ENCODE measurements at regions not wholly inside any gene's neighbourhood (a gene's known extent, or its start where the extent isn't known, plus 50 kb on each side); places are given as distances from the start of the nearest gene placed in this dataset.

DNA sequence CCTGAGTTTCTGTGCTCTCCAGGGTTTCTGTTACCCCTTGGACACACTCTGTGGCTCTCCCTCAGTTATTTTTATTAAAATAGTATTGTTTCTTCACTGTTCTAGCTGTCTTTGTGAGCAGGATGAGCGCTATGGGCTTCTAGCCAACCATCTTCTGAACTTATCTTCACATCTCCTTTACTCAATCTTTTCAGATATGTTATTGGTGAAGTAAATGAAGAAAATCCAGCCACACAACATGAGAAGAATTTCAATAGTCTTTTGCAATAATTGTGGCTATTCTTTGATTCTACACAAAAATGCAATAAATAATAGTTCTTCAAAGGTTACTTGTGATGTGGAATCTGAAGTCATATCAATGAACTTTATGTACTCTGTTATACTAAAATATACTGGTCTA is 80.3 kb upstream of the CAMK1G start:
- no peak for TF ChIP-seq CTCF (IDR thresholded peaks at IDR 0.05; ENCODE audit: insufficient read depth, missing control alignments)
- DNase-seq (ENCODE audit: insufficient read length, low spot score) (no peak), FAIRE-seq (no peak)

DNA sequence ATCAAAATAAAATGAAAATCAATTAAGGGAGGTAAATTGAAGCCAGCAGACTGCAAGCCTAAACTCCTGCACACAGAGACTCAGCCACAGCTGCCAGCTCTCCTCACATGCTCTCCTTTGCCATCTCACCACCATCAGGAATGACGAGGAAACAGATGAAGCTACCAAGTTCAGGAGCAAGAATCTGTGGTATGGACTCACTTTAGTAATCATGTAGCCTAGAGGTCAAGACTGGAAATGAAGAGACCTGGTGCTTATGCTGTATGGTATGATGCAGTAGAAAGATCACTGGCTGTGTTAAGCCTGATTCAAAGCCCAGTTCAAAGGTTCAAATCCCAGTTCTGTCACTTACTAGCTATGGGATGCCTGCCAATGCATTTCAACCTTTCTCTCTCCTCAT is 78.9 kb upstream of the CAMK1G start:
- DNase-seq (ENCODE audit: insufficient read length, low spot score) (no peak), FAIRE-seq (no peak)
- TF ChIP-seq CTCF (IDR thresholded peaks at IDR 0.05; ENCODE audit: insufficient read depth, missing control alignments), result no peak

DNA sequence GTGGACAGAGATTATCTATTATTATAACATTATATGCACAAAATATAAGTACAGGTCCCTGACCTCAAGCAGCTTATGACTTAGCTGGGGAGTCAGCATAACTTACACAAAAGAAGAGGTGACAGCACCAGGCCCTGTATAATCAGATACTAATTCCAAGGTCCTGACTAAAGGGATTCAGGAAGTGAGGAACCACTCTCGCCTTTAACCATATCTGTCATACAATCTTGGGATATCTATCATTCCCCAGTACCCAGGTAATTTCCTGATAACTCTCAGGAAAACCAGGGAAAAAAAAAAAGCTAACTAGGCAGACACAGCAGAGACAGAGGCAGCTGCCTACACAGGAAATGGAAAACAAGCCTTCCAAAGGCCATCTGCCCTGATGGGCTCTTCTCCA is 78.5 kb upstream of the CAMK1G start:
- DNase-seq (ENCODE audit: insufficient read length, low spot score) (no peak), FAIRE-seq (no peak)
- no peak for TF ChIP-seq CTCF (IDR thresholded peaks at IDR 0.05; ENCODE audit: insufficient read depth, missing control alignments)

DNA sequence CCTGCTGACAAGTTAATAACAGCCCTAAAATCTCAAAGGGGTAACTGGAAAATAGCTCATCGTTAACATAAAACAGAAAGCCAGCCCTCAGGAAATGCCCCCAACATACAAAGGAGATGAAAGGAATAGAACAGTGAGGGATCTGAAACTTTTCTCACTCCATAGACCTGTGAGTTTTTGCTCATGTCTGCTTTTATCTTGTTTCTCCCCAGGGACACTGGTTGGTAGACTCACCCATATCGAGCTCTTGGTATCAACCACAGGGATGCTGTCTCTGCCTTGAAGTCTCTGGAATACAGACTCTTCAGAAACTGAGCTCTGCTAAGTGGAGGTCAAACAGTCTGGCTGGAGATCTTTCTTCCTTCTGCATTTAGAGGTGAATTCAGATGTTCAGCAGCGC is 77.4 kb upstream of the CAMK1G start:
- DNase-seq (ENCODE audit: insufficient read length, low spot score), result no peak
- TF ChIP-seq CTCF (IDR thresholded peaks at IDR 0.05; ENCODE audit: insufficient read depth, missing control alignments), result no peak

GRCh38 chr1:209509039-209509438 is 74.5 kb upstream of the CAMK1G start:
- FAIRE-seq (no peak), DNase-seq (ENCODE audit: insufficient read length, low spot score) (no peak)
- TF ChIP-seq CTCF (IDR thresholded peaks at IDR 0.05; ENCODE audit: insufficient read depth, missing control alignments), result no peak

More for the DNA sequence above, 77.4 kb upstream of the CAMK1G start:
- no peak for FAIRE-seq

DNA sequence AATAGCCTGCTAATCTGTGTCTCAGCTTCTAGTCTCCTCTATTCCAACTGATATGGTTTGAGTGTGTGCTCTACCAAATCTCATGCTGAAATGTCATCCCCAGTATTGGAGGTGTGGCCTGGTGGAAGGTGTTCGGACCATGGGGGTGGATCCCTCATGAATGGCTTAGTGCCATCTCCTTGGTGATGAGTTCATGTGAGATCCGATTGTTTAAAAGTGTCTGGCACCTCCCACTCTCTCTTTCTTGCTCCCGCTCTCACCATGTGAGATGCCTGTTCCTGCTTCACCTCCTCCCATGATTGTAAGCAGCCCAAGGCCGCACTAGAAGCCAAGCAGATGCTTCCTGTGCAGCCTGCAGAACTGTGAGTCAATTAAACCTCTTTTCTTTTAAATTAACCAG is 73.5 kb upstream of the CAMK1G start:
- FAIRE-seq (no peak), DNase-seq (ENCODE audit: insufficient read length, low spot score) (no peak)
- TF ChIP-seq CTCF (IDR thresholded peaks at IDR 0.05; ENCODE audit: insufficient read depth, missing control alignments), result no peak

DNA sequence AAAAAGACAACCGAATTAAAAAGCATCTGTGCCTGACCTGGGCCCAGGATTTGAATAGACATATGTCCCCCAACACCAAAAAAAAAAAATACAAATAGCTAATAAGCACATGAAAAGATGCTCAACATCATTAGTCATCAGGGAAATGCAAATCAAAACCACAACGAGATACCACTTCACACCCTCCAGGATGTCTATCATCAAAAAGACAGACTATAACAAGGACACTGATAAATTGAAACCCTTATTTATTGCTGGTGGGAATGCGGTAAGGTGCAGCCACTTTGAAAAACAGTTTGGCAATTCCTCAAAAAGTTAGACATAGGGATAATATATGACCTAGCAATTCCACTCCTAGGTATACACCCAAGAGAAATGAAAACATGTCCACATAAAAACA is 72.3 kb upstream of the CAMK1G start:
- DNase-seq (ENCODE audit: insufficient read length, low spot score) (no peak), FAIRE-seq (no peak)
- TF ChIP-seq CTCF (IDR thresholded peaks at IDR 0.05; ENCODE audit: insufficient read depth, missing control alignments), result no peak
